ENCODE measurements at regions not wholly inside any gene's neighbourhood (a gene's known extent, or its start where the extent isn't known, plus 50 kb on each side); places are given as distances from the start of the nearest gene placed in this dataset.

GRCh38 chr16:72458035-72458434 is 286.1 kb upstream of the PMFBP1 start:
- ChIA-PET POLR2A (no interaction called here), RAD21 (ENCODE audit: low non-redundant PET in 1 of 2, low total read pairs in 2 of 2, uncharacterized antibody in 2 of 2, unreplicated experiment in 2 of 2) (no interaction called here), CTCF (no interaction called here)
- no peak for DNase-seq (ENCODE audit: low read depth, low spot score)
- H3K9me2 ChIP-seq (ENCODE audit: insufficient read depth), result no peaks in the 10 kb centered on the region
- no peak overlapping the region for H2AFZ ChIP-seq (ENCODE audit: low read depth, low read length, poor library complexity, severe bottlenecking)
- H3K27me3 ChIP-seq (ENCODE audit: insufficient read depth, low read length), result no peaks in the 10 kb centered on the region
- no peak overlapping the region for H3K4me3 ChIP-seq (replicated peaks in 1 of 2; ENCODE audit: low read depth in 1 of 2, low read length in 2 of 2)
- no peaks in the 10 kb centered on the region for H3K4me1 ChIP-seq (ENCODE audit: control insufficient read depth in 1 of 2, insufficient read depth in 2 of 2, low read length in 2 of 2)
- no TSS peak for BruUV-seq (replicated peaks)
- no peaks in the 10 kb centered on the region for H4K20me1 ChIP-seq (ENCODE audit: insufficient read depth)
- no peak overlapping the region for H3K27ac ChIP-seq (ENCODE audit: low read depth, low read length)
- H3K79me2 ChIP-seq (ENCODE audit: insufficient read depth, low read length), result no peaks in the 10 kb centered on the region
- no peak for TF ChIP-seq EGR1 (IDR thresholded peaks at IDR 0.05; ENCODE audit: low read depth)
- no peak for TF ChIP-seq ZNF274 (IDR thresholded peaks at IDR 0.05; ENCODE audit: low read depth, low read length)
- no peak for TF ChIP-seq SRF (IDR thresholded peaks at IDR 0.05; ENCODE audit: low read depth)
- no peak for TF ChIP-seq EZH2 (IDR thresholded peaks at IDR 0.05)
- no peak for TF ChIP-seq RAD21 (IDR thresholded peaks at IDR 0.05; ENCODE audit: low read depth)
- no peak for TF ChIP-seq ATF3 (IDR thresholded peaks at IDR 0.05)
- ATAC-seq, result no peak
- intact Hi-C loops (cut with micrococcal nuclease), result no loop called here
- no peak overlapping the region for H3K4me2 ChIP-seq (ENCODE audit: low read length)
- no peaks in the 10 kb centered on the region for H3K36me3 ChIP-seq (ENCODE audit: control insufficient read depth in 1 of 2, insufficient read depth in 2 of 2, low read length in 2 of 2)
- no peak overlapping the region for H3K9ac ChIP-seq (ENCODE audit: low read length)
- H3K9me3 ChIP-seq (ENCODE audit: control insufficient read depth in 1 of 2, insufficient read depth in 1 of 2, low read depth in 1 of 2, low read length in 2 of 2), result peaks cover 0 to 6% of the 10 kb centered on the region in 2 experiments; a peak in 2 of 4 replicates

GRCh38 chr16:72457243-72457940 is 285.4 kb upstream of the PMFBP1 start:
- H2AFZ ChIP-seq (ENCODE audit: low read depth, low read length, poor library complexity, severe bottlenecking), result no peak overlapping the region
- H3K4me2 ChIP-seq (ENCODE audit: low read length), result no peak overlapping the region
- no peak for ATAC-seq
- intact Hi-C loops (cut with micrococcal nuclease), result no loop called here
- H3K36me3 ChIP-seq (ENCODE audit: control insufficient read depth in 1 of 2, insufficient read depth in 2 of 2, low read length in 2 of 2), result no peaks in the 10 kb centered on the region
- no peaks in the 10 kb centered on the region for H3K27me3 ChIP-seq (ENCODE audit: insufficient read depth, low read length)
- H3K4me3 ChIP-seq (replicated peaks in 1 of 2; ENCODE audit: low read depth in 1 of 2, low read length in 2 of 2), result no peak overlapping the region
- no peak overlapping the region for H3K9ac ChIP-seq (ENCODE audit: low read length)
- H4K20me1 ChIP-seq (ENCODE audit: insufficient read depth), result no peaks in the 10 kb centered on the region
- no peak overlapping the region for H3K27ac ChIP-seq (ENCODE audit: low read depth, low read length)
- ChIA-PET CTCF (interaction anchor here (0.7 to 1.4 kb wide), 2 partner anchors 10 to 203 kb away, joined by 3 to 6 read pairs; no protein-coding TSS in a partner anchor), RAD21 (ENCODE audit: low non-redundant PET in 1 of 2, low total read pairs in 2 of 2, uncharacterized antibody in 2 of 2, unreplicated experiment in 2 of 2) (no interaction called here), POLR2A (no interaction called here)
- TF ChIP-seq SP1 (IDR thresholded peaks at IDR 0.05; ENCODE audit: low read depth) (no peak), ELF1 (IDR thresholded peaks at IDR 0.05; ENCODE audit: borderline replicate concordance, low read depth) (no peak), ZNF274 (IDR thresholded peaks at IDR 0.05; ENCODE audit: low read depth, low read length) (no peak), EGR1 (IDR thresholded peaks at IDR 0.05; ENCODE audit: low read depth) (no peak)
- DNase-seq (ENCODE audit: low read depth, low spot score), result no peak
- peaks cover 0 to 6% of the 10 kb centered on the region in 2 experiments; a peak in 2 of 4 replicates for H3K9me3 ChIP-seq (ENCODE audit: control insufficient read depth in 1 of 2, insufficient read depth in 1 of 2, low read depth in 1 of 2, low read length in 2 of 2)
- H3K9me2 ChIP-seq (ENCODE audit: insufficient read depth), result no peaks in the 10 kb centered on the region
- no peaks in the 10 kb centered on the region for H3K4me1 ChIP-seq (ENCODE audit: control insufficient read depth in 1 of 2, insufficient read depth in 2 of 2, low read length in 2 of 2)
- no TSS peak for BruUV-seq (replicated peaks)
- H3K79me2 ChIP-seq (ENCODE audit: insufficient read depth, low read length), result no peaks in the 10 kb centered on the region

All from HCT116 (cell line).